Neural cell (in vitro differentiated cells): ENCODE measurements at regions not wholly inside any gene's neighbourhood (a gene's known extent, or its start where the extent isn't known, plus 50 kb on each side); places are given as distances from the start of the nearest gene placed in this dataset.

Experiments used
- EP300 ChIP-seq: fragments of 450-650 bp; conservative IDR thresholded peaks from 2 replicates; pipeline ENCODE4 v1.6.1; 2014; ENCODE audit warnings: antibody characterized with exemption, mild to moderate bottlenecking, moderate library complexity; ENCODE audit not compliant: poor library complexity, severe bottlenecking
- EZH2 ChIP-seq: fragments of 200-600, 300-800 bp; shearing (Covaris generic), sonication (generic); IDR thresholded peaks from 2 replicates; pipeline ENCODE4 v1.6.1; 2014; ENCODE audit warnings: antibody characterized with exemption, low read length, borderline replicate concordance, mild to moderate bottlenecking; ENCODE audit not compliant: insufficient read depth, poor library complexity, severe bottlenecking
- MXI1 ChIP-seq: fragments of 450-650 bp; conservative IDR thresholded peaks from 2 replicates; pipeline ENCODE4 v1.6.1; 2014; ENCODE audit warnings: antibody characterized with exemption, mild to moderate bottlenecking; ENCODE audit not compliant: poor library complexity, severe bottlenecking
- POLR2AphosphoS5 ChIP-seq: IDR thresholded peaks from 2 replicates; pipeline ENCODE4 v1.6.1; 2012
- RAD21 ChIP-seq: fragments of 450-650 bp; conservative IDR thresholded peaks from 2 replicates; pipeline ENCODE4 v1.6.1; 2014; ENCODE audit warnings: antibody characterized with exemption, mild to moderate bottlenecking, moderate library complexity
- SMC3 ChIP-seq: fragments of 450-650 bp; conservative IDR thresholded peaks from 2 replicates; pipeline ENCODE4 v1.6.1; 2014; ENCODE audit warnings: antibody characterized with exemption, mild to moderate bottlenecking, moderate library complexity; ENCODE audit not compliant: poor library complexity
- TAF1 ChIP-seq: IDR thresholded peaks from 2 replicates; pipeline ENCODE4 v1.6.1; 2012; ENCODE audit warnings: low read depth
- TF ChIP-seq, protein P1 (sequence below): fragments of 450-650 bp; IDR thresholded peaks from 2 replicates; pipeline ENCODE4 v1.5.1; 2014; ENCODE audit warnings: antibody characterized with exemption, mild to moderate bottlenecking, moderate library complexity; ENCODE audit not compliant: poor library complexity, severe bottlenecking
- TF ChIP-seq, protein P2 (sequence below): IDR thresholded peaks from 2 replicates; pipeline ENCODE4 v1.6.1; 2012; ENCODE audit warnings: borderline replicate concordance

DNA sequence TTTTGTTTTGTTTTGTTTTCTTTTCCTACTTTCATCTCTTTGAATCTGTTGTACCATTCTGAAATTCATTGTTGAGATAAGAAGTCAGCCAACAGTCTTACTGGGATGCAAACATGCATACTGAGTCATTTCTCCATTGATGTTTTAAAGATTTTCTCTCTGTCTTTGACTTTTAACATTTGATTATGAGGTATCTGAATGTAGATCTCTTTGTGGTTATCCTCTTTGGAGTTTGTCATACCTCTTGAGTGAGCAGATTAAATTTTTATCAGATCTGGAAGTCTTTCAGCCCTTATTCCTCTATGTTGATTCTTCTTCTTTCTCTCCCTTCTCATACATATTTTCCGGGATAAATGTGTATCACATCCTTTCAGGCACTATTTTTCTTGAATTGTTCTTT is 406.9 kb upstream of the NCAM2 start:
- TF ChIP-seq EZH2 (no peak), RAD21 (no peak), POLR2AphosphoS5 (no peak), EP300 (no peak), SMC3 (no peak), TAF1 (no peak), MXI1 (no peak)
- TF ChIP-seq, protein P1, sequence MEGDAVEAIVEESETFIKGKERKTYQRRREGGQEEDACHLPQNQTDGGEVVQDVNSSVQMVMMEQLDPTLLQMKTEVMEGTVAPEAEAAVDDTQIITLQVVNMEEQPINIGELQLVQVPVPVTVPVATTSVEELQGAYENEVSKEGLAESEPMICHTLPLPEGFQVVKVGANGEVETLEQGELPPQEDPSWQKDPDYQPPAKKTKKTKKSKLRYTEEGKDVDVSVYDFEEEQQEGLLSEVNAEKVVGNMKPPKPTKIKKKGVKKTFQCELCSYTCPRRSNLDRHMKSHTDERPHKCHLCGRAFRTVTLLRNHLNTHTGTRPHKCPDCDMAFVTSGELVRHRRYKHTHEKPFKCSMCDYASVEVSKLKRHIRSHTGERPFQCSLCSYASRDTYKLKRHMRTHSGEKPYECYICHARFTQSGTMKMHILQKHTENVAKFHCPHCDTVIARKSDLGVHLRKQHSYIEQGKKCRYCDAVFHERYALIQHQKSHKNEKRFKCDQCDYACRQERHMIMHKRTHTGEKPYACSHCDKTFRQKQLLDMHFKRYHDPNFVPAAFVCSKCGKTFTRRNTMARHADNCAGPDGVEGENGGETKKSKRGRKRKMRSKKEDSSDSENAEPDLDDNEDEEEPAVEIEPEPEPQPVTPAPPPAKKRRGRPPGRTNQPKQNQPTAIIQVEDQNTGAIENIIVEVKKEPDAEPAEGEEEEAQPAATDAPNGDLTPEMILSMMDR = no peak
- TF ChIP-seq, protein P2, sequence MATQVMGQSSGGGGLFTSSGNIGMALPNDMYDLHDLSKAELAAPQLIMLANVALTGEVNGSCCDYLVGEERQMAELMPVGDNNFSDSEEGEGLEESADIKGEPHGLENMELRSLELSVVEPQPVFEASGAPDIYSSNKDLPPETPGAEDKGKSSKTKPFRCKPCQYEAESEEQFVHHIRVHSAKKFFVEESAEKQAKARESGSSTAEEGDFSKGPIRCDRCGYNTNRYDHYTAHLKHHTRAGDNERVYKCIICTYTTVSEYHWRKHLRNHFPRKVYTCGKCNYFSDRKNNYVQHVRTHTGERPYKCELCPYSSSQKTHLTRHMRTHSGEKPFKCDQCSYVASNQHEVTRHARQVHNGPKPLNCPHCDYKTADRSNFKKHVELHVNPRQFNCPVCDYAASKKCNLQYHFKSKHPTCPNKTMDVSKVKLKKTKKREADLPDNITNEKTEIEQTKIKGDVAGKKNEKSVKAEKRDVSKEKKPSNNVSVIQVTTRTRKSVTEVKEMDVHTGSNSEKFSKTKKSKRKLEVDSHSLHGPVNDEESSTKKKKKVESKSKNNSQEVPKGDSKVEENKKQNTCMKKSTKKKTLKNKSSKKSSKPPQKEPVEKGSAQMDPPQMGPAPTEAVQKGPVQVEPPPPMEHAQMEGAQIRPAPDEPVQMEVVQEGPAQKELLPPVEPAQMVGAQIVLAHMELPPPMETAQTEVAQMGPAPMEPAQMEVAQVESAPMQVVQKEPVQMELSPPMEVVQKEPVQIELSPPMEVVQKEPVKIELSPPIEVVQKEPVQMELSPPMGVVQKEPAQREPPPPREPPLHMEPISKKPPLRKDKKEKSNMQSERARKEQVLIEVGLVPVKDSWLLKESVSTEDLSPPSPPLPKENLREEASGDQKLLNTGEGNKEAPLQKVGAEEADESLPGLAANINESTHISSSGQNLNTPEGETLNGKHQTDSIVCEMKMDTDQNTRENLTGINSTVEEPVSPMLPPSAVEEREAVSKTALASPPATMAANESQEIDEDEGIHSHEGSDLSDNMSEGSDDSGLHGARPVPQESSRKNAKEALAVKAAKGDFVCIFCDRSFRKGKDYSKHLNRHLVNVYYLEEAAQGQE = no peak
